Memory B cell (primary cell): ENCODE measurements at regions not wholly inside any gene's neighbourhood (a gene's known extent, or its start where the extent isn't known, plus 50 kb on each side); places are given as distances from the start of the nearest gene placed in this dataset.

Experiments used
- ATAC-seq: fragments of 150-1000 bp; cut with Tn5 transposase; 2 replicates; pipeline ENCODE4 v1.10.0; 2021; ENCODE audit warnings: low read depth, mild to moderate bottlenecking, moderate library complexity
- DNase-seq, 2 donors: peaks; one replicate each; pipeline ENCODE4 v3.0.0; 2022; ENCODE audit warnings: low spot score in 2 of 2
- H3K27ac Mint-ChIP-seq: one replicate; pipeline ENCODE4 v1.8.0; 2022; ENCODE audit warnings: mild to moderate bottlenecking, moderate library complexity, mixed read lengths
- H3K27me3 Mint-ChIP-seq: one replicate; pipeline ENCODE4 v1.8.0; 2022; ENCODE audit warnings: mixed read lengths
- H3K36me3 Mint-ChIP-seq: one replicate; pipeline ENCODE4 v1.8.0; 2022; ENCODE audit warnings: mild to moderate bottlenecking, mixed read lengths
- H3K4me1 Mint-ChIP-seq: one replicate; pipeline ENCODE4 v1.8.0; 2022; ENCODE audit warnings: mixed read lengths
- H3K4me3 Mint-ChIP-seq: one replicate; pipeline ENCODE4 v1.8.0; 2022; ENCODE audit warnings: mild to moderate bottlenecking, moderate library complexity, mixed read lengths
- H3K9me3 Mint-ChIP-seq: one replicate; pipeline ENCODE4 v1.8.0; 2022; ENCODE audit warnings: mixed read lengths

DNA sequence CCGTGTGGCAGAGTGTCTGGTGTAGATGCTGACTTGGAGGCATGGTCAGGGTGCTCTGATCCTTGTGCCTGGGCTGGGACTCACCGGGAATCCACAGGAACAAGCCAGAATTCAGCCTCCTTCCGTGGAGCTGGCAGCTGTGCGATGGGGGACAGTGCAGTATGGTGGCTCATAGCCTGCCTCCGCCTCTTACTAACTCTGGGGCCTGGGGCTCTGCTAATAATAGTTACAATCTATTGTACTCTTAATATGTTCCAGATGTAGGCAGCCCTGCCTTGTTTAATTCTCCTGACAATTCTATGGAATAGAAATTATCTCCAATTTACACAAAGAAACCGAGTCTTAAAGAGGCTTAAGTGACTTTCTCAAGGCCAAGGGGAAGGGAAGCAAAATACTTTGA lies 77.6 kb downstream of the PCDH1 start:
- H3K27ac Mint-ChIP-seq, result no peak overlapping the region
- H3K4me1 Mint-ChIP-seq, result no peaks in the 10 kb centered on the region
- no peak for DNase-seq
- no peak overlapping the region for H3K4me3 Mint-ChIP-seq
- ATAC-seq, result no peak
- H3K36me3 Mint-ChIP-seq, result peaks cover 2% of the 10 kb centered on the region
- H3K9me3 Mint-ChIP-seq, result no peaks in the 10 kb centered on the region
- H3K27me3 Mint-ChIP-seq, result peaks cover 20% of the 10 kb centered on the region

GRCh38 chr5:141799507-141800167 lies 78.6 kb downstream of the PCDH1 start:
- DNase-seq (no peak), ATAC-seq (no peak)
- H3K4me1 Mint-ChIP-seq, result no peaks in the 10 kb centered on the region
- H3K9me3 Mint-ChIP-seq, result no peaks in the 10 kb centered on the region
- H3K36me3 Mint-ChIP-seq, result peaks cover 2% of the 10 kb centered on the region
- H3K4me3 Mint-ChIP-seq, result no peak overlapping the region
- no peak overlapping the region for H3K27ac Mint-ChIP-seq
- H3K27me3 Mint-ChIP-seq, result peaks cover 16% of the 10 kb centered on the region

GRCh38 chr5:141797425-141797824 lies 80.8 kb downstream of the PCDH1 start:
- Mint-ChIP-seq H3K27ac (no peak overlapping the region), H3K4me3 (no peak overlapping the region), H3K27me3 (peaks cover 11% of the 10 kb centered on the region), H3K36me3 (peaks cover 2% of the 10 kb centered on the region), H3K9me3 (no peaks in the 10 kb centered on the region), H3K4me1 (no peaks in the 10 kb centered on the region)
- DNase-seq, result no peak
- ATAC-seq, result no peak

DNA sequence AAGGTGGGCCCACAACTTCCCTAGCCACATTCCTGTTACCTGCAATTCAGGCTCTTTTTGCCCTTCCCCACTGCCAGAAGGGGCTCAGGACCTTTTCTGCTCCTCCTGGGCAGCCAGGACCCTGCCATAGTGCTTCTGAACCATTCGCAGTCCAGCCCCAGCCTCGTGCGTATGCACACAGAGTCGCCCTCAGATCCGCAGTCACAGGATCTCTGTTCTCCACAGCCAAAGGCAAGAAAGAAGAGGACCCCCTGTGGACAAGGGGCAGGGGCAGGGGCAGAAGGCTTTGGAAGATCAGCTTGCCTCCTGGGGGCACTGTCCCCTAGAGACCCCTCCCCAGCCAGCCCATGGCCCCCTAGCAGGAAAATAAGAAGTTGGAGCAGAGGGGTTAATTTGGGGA lies 82.8 kb downstream of the PCDH1 start:
- no peak for ATAC-seq
- Mint-ChIP-seq H3K4me1 (no peaks in the 10 kb centered on the region), H3K4me3 (no peak overlapping the region)

DNA sequence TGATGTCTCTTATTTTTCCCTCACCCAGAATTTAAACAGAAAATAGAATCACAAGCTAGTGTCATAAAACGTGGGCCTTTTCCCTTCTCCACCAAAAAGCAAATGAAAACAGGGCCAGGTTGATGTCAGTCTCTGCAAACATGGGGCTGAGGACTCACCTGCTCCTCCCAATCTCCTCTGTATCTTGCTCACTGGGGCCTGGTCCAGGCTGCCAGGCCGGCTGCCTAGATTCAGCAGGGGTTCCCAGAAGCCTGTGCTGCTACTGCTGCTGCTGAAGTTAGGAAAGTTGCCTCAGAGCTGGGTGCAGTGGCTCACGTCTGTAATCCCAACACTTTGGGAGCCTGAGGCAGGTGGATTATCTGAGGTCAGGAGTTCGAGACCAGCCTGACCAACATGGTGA lies 84.3 kb downstream of the PCDH1 start:
- H3K9me3 Mint-ChIP-seq, result no peaks in the 10 kb centered on the region
- no peak for DNase-seq
- peaks cover 18% of the 10 kb centered on the region for H3K27me3 Mint-ChIP-seq

More for the DNA sequence above, 82.8 kb downstream of the PCDH1 start:
- no peaks in the 10 kb centered on the region for H3K9me3 Mint-ChIP-seq
- H3K27ac Mint-ChIP-seq, result no peak overlapping the region
- DNase-seq, result no peak
- peaks cover 11% of the 10 kb centered on the region for H3K27me3 Mint-ChIP-seq
- peaks cover 2% of the 10 kb centered on the region for H3K36me3 Mint-ChIP-seq

DNA sequence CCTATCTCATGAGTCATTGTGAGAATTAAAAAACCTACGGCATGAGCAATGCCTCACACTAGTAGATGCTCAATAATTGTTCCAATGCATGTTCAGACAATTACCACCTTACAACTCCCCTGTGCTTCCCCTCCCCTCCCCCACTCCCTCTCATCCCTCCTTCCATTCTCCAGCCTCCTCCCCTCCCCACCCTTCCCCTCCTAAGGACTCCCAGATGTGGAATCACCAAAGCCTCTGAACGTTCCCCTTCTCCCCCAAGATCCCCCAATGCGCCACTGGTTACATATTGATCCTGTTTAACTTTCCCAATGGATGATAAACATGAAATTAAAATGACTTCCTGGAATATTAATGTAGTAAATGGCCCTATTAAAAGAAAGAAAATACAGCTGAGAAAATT lies 84.8 kb downstream of the PCDH1 start:
- H3K4me1 Mint-ChIP-seq, result no peaks in the 10 kb centered on the region

More for the DNA sequence above, 84.3 kb downstream of the PCDH1 start:
- Mint-ChIP-seq H3K27ac (no peak overlapping the region), H3K4me3 (no peak overlapping the region), H3K4me1 (no peaks in the 10 kb centered on the region), H3K36me3 (peaks cover 2% of the 10 kb centered on the region)
- no peak for ATAC-seq

DNA sequence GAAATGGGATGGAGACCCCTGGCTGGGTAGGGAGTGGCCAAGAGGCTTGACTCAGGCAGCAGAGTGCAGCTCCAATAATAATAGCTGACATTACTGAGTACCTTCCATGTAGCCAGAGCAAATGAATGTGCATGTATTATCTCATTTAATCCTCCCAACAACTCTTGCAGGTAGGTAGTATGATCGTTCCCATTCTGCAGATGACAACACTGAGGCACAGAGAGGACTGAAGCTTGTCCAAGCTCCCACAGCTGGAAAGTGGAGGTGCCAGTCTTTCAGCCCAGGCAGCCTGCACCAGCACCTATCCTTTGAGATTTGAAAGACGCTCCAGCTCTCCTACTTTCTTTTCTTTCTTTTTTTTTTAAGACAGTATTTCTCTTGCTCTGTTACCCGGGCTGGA lies 87.6 kb downstream of the PCDH1 start:
- Mint-ChIP-seq H3K27ac (no peak overlapping the region), H3K27me3 (peaks cover 16% of the 10 kb centered on the region), H3K9me3 (no peaks in the 10 kb centered on the region), H3K4me1 (no peaks in the 10 kb centered on the region), H3K4me3 (no peak overlapping the region), H3K36me3 (no peaks in the 10 kb centered on the region)
- DNase-seq, result no peak
- no peak for ATAC-seq

More for the DNA sequence above, 84.8 kb downstream of the PCDH1 start:
- ATAC-seq, result no peak
- Mint-ChIP-seq H3K27me3 (peaks cover 17% of the 10 kb centered on the region), H3K36me3 (no peaks in the 10 kb centered on the region), H3K4me3 (no peak overlapping the region), H3K9me3 (no peaks in the 10 kb centered on the region), H3K27ac (no peak overlapping the region)
- no peak for DNase-seq

GRCh38 chr5:141789330-141789729 lies 88.9 kb downstream of the PCDH1 start:
- H3K36me3 Mint-ChIP-seq, result no peaks in the 10 kb centered on the region
- no peak for DNase-seq
- H3K27me3 Mint-ChIP-seq, result peaks cover 16% of the 10 kb centered on the region
- no peaks in the 10 kb centered on the region for H3K9me3 Mint-ChIP-seq
- no peak overlapping the region for H3K4me3 Mint-ChIP-seq
- no peak for ATAC-seq
- no peaks in the 10 kb centered on the region for H3K4me1 Mint-ChIP-seq
- no peak overlapping the region for H3K27ac Mint-ChIP-seq

- no peak for ATAC-seq
- H3K36me3 Mint-ChIP-seq, result no peaks in the 10 kb centered on the region
- H3K27me3 Mint-ChIP-seq, result peaks cover 20% of the 10 kb centered on the region
- no peak overlapping the region for H3K27ac Mint-ChIP-seq
- DNase-seq, result no peak
- no peaks in the 10 kb centered on the region for H3K4me1 Mint-ChIP-seq
- H3K9me3 Mint-ChIP-seq, result no peaks in the 10 kb centered on the region
- H3K4me3 Mint-ChIP-seq, result no peak overlapping the region
Measured at GRCh38 chr5:141788296-141788970, 89.8 kb downstream of the PCDH1 start.

GRCh38 chr5:141787376-141787775 lies 90.8 kb downstream of the PCDH1 start:
- Mint-ChIP-seq H3K36me3 (no peaks in the 10 kb centered on the region), H3K4me1 (no peaks in the 10 kb centered on the region), H3K27me3 (peaks cover 16% of the 10 kb centered on the region), H3K27ac (no peak overlapping the region), H3K9me3 (no peaks in the 10 kb centered on the region), H3K4me3 (no peak overlapping the region)
- ATAC-seq (no peak), DNase-seq (no peak)

DNA sequence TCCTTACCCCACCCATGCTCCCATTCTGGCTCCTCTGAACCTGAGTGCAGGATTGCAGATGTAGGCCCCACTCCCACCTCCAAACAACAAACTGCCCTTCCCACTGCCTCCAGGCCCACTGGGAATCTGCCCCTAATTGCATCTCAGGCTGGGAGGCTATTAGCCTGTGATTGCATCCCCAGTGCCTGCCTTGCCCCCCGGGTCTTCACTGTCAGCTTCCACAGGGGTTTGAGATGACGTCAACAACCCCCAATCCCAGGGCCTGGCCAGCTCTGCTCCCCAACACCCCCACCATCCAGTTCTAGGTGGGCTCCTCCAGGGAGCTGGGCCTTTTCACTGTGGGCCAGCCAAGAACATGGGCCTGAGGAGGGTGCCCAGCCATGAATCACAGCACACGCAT lies 91.5 kb downstream of the PCDH1 start:
- DNase-seq (no peak), ATAC-seq (no peak)
- Mint-ChIP-seq H3K27me3 (peaks cover 19% of the 10 kb centered on the region), H3K27ac (no peak overlapping the region), H3K36me3 (no peaks in the 10 kb centered on the region), H3K9me3 (no peaks in the 10 kb centered on the region), H3K4me1 (no peaks in the 10 kb centered on the region), H3K4me3 (no peak overlapping the region)

- DNase-seq (no peak), ATAC-seq (no peak)
- H3K27me3 Mint-ChIP-seq, result peaks cover 21% of the 10 kb centered on the region
- no peak overlapping the region for H3K4me3 Mint-ChIP-seq
- no peaks in the 10 kb centered on the region for H3K9me3 Mint-ChIP-seq
- no peaks in the 10 kb centered on the region for H3K4me1 Mint-ChIP-seq
- no peaks in the 10 kb centered on the region for H3K36me3 Mint-ChIP-seq
- no peak overlapping the region for H3K27ac Mint-ChIP-seq
Measured at GRCh38 chr5:141785711-141786110, 92.5 kb downstream of the PCDH1 start.

GRCh38 chr5:141785135-141785534 lies 93.1 kb downstream of the PCDH1 start:
- DNase-seq (no peak), ATAC-seq (no peak)
- peaks cover 21% of the 10 kb centered on the region for H3K27me3 Mint-ChIP-seq
- no peaks in the 10 kb centered on the region for H3K9me3 Mint-ChIP-seq
- no peak overlapping the region for H3K27ac Mint-ChIP-seq
- no peak overlapping the region for H3K4me3 Mint-ChIP-seq
- H3K4me1 Mint-ChIP-seq, result no peaks in the 10 kb centered on the region
- H3K36me3 Mint-ChIP-seq, result no peaks in the 10 kb centered on the region

DNA sequence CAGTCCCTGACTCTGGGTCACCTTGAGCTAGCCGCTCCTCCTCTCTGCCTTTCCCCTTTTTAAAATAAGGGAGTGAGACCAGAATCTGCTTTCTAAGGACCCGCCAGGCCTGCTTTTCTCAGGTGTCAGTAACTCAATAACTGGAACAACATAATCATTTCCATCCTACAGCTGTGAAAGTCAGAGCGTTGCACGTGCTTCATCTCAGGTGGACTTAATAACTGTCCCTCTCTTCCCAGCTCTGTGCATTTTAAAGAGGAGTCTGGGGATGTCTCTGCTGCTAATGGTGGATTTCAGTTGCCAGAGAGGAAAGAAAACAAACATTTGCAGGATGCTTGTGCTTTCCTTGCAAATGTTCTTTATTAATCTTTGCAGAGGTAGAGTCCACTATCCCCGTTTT lies 93.7 kb downstream of the PCDH1 start:
- Mint-ChIP-seq H3K27me3 (peaks cover 19% of the 10 kb centered on the region), H3K36me3 (no peaks in the 10 kb centered on the region), H3K9me3 (no peaks in the 10 kb centered on the region), H3K4me3 (no peak overlapping the region), H3K27ac (no peak overlapping the region), H3K4me1 (no peaks in the 10 kb centered on the region)
- ATAC-seq (no peak), DNase-seq (no peak)

GRCh38 chr5:141783947-141784296 lies 94.3 kb downstream of the PCDH1 start:
- Mint-ChIP-seq H3K36me3 (no peaks in the 10 kb centered on the region), H3K4me1 (no peaks in the 10 kb centered on the region), H3K27ac (no peak overlapping the region), H3K9me3 (no peaks in the 10 kb centered on the region), H3K27me3 (peaks cover 14% of the 10 kb centered on the region), H3K4me3 (no peak overlapping the region)
- ATAC-seq, result no peak
- DNase-seq, result no peak
